Vagina (tissue), 2 donors: ENCODE measurements at regions not wholly inside any gene's neighbourhood (a gene's known extent, or its start where the extent isn't known, plus 50 kb on each side); places are given as distances from the start of the nearest gene placed in this dataset.

ENCODE experiments used
- CTCF ChIP-seq, 3 experiments: fragments of 450-650 bp in 2 of 3; fragments of 200-600 bp in 1 of 3; sonication (generic) in 1 of 3; IDR thresholded peaks; one replicate each; pipeline ENCODE4 v1.5.1; 2017 to 2019; ENCODE audit warnings: antibody characterized with exemption in 3 of 3, mild to moderate bottlenecking in 2 of 3, moderate library complexity in 2 of 3
- POLR2A ChIP-seq, 2 donors: fragments of 450-650 bp; IDR thresholded peaks; one replicate each; pipeline ENCODE4 v1.6.1; 2017; ENCODE audit warnings: antibody characterized with exemption in 2 of 2, mild to moderate bottlenecking in 2 of 2, moderate library complexity in 2 of 2

GRCh38 chr6:113595911-113596376, 261.2 kb upstream of the MARCKS start:
- TF ChIP-seq CTCF (IDR thresholded peaks at IDR 0.05): no peak
- no peak for TF ChIP-seq POLR2A (IDR thresholded peaks at IDR 0.05)
